UCSD-AML1 (cell line): ENCODE measurements at regions not wholly inside any gene's neighbourhood (a gene's known extent, or its start where the extent isn't known, plus 50 kb on each side); places are given as distances from the start of the nearest gene placed in this dataset.
"Not testable (repeated sequence)": the region's sequence is repeated elsewhere in the genome, so short reads cannot be mapped to it uniquely, and the experiment has no call there.

Experiments
- DNase-seq: peaks from one replicate; lab custom pipeline; 2025; ENCODE audit not compliant: unreplicated experiment; lab: John Stamatoyannopoulos, UW

DNA sequence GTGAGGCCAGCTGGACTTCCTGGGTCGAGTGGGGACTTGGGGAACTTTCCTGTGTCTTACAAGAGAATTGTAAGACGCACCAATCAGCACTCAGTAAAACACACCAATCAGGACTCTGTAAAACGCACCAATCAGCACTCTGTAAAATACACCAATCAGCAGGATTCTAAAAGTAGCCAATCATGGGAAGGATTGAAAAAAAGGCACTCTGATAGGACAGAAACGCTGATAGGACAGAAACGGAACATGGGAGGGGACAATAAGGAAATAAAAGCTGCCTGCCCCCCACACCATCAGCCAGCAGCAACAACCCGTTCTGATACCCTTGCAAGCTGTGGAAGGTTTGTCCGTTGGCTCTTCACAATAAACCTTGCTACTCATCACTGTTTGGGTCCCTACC is 73.1 kb upstream of the SGCG start:
- no peak for DNase-seq

DNA sequence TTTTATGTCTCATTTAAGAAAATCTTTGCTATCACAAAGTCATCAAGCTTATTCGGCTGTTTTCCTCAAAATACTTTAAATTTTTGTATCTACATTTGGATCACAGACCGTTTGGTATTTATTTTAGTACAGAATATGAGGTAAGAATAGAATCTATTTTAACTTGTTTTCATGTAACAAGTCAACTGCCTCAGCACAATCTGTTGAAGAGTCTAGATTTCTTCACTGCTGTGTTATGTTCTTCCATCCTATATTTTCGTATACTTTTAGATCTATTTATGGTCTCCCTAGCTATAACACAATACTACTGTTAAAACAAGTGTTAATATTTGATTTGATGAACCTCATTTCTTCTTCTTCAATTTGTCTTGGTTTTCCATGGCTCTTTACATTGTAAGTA is 61.6 kb upstream of the SGCG start:
- DNase-seq: no peak

DNA sequence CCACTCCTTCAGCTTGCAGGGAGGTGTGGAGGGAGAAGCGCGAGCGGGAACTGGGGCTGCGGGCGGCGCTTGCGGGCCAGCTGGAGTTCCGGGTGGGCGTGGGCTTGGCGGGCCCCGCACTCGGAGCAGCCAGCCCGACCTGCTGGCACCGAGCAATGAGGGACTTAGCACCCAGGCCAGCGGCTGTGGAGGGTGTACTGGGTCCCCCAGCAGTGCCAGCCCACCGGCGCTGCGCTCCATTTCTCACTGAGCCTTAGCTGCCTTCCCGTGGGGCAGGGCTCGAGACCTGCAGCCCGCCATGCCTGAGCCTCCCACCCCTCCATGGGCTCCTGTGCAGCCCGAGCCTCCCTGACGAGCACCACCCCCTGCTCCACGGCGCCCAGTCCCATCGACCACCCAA is 53.2 kb upstream of the SGCG start:
- DNase-seq: not testable (repeated sequence)

DNA sequence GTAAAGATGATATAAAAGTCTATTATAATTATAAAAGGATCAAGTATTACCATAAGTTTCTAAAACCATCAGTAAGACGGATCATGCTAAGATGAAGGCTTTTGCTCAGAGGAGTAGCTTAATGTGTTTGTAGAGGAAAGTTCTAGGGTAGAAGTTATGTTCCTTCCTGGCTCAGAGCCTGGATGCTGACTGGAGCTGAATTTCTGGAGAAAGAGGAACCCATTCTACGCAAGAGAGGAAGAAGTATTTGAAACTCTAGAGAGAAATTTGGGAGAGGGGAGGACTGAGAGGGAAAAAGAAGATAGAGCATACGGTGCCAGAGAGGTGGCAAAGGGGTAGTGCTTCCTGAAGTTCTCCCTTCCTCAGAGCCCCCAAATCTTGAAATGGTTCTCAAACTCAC is 51.4 kb upstream of the SGCG start:
- DNase-seq: no peak
